DLD1 (cell line): ENCODE measurements at regions not wholly inside any gene's neighbourhood (a gene's known extent, or its start where the extent isn't known, plus 50 kb on each side); places are given as distances from the start of the nearest gene placed in this dataset.

Experiments used
- in situ Hi-C: cut with HindIII; loops from 2 replicates; pipeline ENCODE4 v1.10.0; 2017; ENCODE audit warnings: low sequenced_read_pairs

GRCh38 chr1:165965857-165966256 is 138.4 kb downstream of the UCK2 start:
- in situ Hi-C loops, result loop anchor here (25.0 kb wide), 1 partner anchor 196 kb away; the partner anchor contains the start of gene FAM78B

GRCh38 chr1:165969366-165969765 is 142.0 kb downstream of the UCK2 start:
- in situ Hi-C loops, result loop anchor here (25.0 kb wide), 1 partner anchor 193 kb away; the partner anchor contains the start of gene FAM78B

GRCh38 chr1:165974598-165975131 is 147.3 kb downstream of the UCK2 start:
- in situ Hi-C loops, result loop anchor here (25.0 kb wide), 1 partner anchor 188 kb away; the partner anchor contains the start of gene FAM78B

DNA sequence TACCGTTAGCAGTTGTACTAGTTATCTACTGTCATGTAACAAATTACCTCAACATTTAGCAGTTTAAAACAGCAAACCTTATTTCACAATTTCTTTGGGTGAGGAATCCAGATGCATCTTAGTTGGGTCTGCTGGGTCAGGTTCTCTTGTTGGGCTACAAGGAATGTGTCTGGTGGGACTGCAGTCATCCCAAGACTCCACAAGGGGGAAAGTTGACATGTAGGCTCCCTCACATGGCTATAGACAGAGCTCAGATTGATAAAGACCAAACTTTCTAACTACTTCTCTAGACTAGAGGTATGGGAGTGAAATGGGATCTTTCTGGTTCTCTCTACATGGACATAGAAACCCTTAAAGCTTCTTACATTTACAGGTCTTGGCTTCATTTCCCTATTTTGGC is 160.9 kb downstream of the UCK2 start:
- in situ Hi-C loops, result no loop called here

DNA sequence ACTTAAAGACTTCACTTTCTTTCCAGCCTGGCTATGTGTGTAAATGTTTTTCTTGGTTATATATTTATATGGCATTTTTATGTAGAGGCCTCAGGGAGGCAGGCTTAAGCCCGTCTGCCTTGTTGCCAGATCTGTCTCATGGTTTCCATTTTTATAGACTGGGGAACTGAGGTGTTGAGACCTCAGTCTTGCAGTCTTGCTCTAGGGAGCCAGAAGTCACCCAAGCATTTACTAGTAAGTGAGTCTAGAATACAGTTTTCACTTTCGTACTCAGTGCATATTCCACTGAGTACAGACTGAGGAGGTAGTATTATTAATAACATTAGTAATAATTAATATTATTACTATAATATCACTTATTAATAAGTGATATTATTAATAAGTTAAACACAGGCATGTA is 161.4 kb downstream of the UCK2 start:
- in situ Hi-C loops, result no loop called here

DNA sequence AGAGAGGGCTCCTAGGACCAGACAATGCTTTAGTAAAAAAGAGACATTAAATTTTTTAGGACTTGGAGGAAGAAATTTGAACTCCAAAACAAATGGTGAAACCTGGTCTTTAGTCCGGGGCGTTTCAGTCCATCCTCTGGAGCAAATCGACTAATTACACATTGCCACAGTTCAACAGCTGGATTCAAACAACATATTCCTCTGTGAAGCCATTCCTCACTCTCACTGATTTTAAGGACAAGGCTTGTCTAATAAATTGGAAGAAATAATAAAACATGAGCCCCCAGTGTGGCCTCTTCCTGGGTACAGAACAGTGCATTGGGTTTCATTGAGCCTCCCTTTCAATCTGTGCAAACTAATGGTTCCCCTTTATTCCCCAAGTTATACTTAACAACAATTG is 165.1 kb downstream of the UCK2 start:
- in situ Hi-C loops, result no loop called here

GRCh38 chr1:165994107-165994506 is 166.7 kb downstream of the UCK2 start:
- in situ Hi-C loops, result no loop called here

- in situ Hi-C loops, result no loop called here
Measured at GRCh38 chr1:165999826-166000225, 167.0 kb downstream of the FAM78B start.

GRCh38 chr1:166007176-166007575 is 159.6 kb downstream of the FAM78B start:
- in situ Hi-C loops, result no loop called here

GRCh38 chr1:166013232-166013631 is 153.6 kb downstream of the FAM78B start:
- in situ Hi-C loops, result no loop called here

DNA sequence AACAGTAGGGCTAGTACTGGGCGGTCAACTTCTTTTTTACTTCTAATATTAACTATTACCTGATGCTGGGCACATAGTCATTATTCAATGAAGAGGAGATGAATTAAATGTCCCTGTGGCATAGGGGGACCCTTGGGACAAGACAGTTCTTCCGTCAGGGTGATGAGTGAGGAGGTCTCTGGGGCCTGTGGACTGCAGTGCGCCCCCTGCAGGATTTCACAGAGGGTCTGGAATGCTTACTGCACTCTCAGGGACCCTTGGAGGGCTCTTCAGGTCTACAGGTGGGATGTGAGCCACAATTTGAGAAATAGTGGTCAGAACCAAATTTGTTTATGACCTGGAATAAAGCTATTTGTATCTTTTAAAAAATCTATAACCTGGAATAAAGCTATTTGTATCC is 149.4 kb downstream of the FAM78B start:
- in situ Hi-C loops, result no loop called here
